Left cardiac atrium (tissue), 4 donors: ENCODE measurements at regions not wholly inside any gene's neighbourhood (a gene's known extent, or its start where the extent isn't known, plus 50 kb on each side); places are given as distances from the start of the nearest gene placed in this dataset.

ENCODE experiments used
- ATAC-seq, 2 donors: fragments of 200-7000 bp; cut with Tn5 transposase; one replicate each; pipeline ENCODE4 v1.9.1; 2020; ENCODE audit warnings: mild to moderate bottlenecking in 2 of 2, moderate library complexity in 2 of 2
- DNase-seq: peaks from one replicate; pipeline ENCODE4 v3.0.0-alpha.2; 2020
- intact Hi-C, 2 donors: fragments of 100-400 bp; cut with DNase I; formaldehyde crosslinking; loops; one replicate each; pipeline versions ENCODE4 v1.14.1 to v1.15.1; 2022 to 2023
- donor health status: DM: no; HTN: yes; CAD: no.
- donor health status: DM: no; HTN: yes; CAD: no; lungs with severe emphysema.
- donor health status: DM: yes; HTN: yes; CAD: no.
- donor health status: Dilated cardiomyopathy.

- ATAC-seq: no peak
- intact Hi-C loops: no loop called here
These were observed 219.8 kb upstream of the THRB start for GRCh38 chr3:24714436-24714835.

GRCh38 chr3:24715171-24715792, 220.6 kb upstream of the THRB start:
- intact Hi-C loops: no loop called here
- no peak for DNase-seq
- ATAC-seq: no peak

More at GRCh38 chr3:24714436-24714835, 219.8 kb upstream of the THRB start:
- DNase-seq: no peak

GRCh38 chr3:24722087-24722486, 227.4 kb upstream of the THRB start:
- ATAC-seq: no peak
- intact Hi-C loops: no loop called here
- no peak for DNase-seq

- intact Hi-C loops: no loop called here
- no peak for ATAC-seq
- no peak for DNase-seq
These were observed 231.0 kb upstream of the THRB start for GRCh38 chr3:24725514-24726255.

GRCh38 chr3:24726423-24726822, 231.8 kb upstream of the THRB start:
- DNase-seq (no peak), ATAC-seq (no peak)
- intact Hi-C loops: no loop called here

- DNase-seq: no peak
- ATAC-seq: no peak
- intact Hi-C loops: no loop called here
These were observed 235.5 kb upstream of the THRB start for GRCh38 chr3:24730173-24730572.

GRCh38 chr3:24734019-24734418, 239.4 kb upstream of the THRB start:
- DNase-seq (no peak), ATAC-seq (no peak)
- intact Hi-C loops: no loop called here

GRCh38 chr3:24736701-24737100, 242.1 kb upstream of the THRB start:
- DNase-seq (no peak), ATAC-seq (no peak)
- intact Hi-C loops: no loop called here

- intact Hi-C loops: no loop called here
- ATAC-seq (no peak), DNase-seq (no peak)
These were observed 245.7 kb upstream of the THRB start for GRCh38 chr3:24740326-24740725.

GRCh38 chr3:24741506-24741905, 246.9 kb upstream of the THRB start:
- intact Hi-C loops: no loop called here
- ATAC-seq (no peak), DNase-seq (no peak)

GRCh38 chr3:24748520-24748919, 253.9 kb upstream of the THRB start:
- DNase-seq: no peak
- intact Hi-C loops: no loop called here
- no peak for ATAC-seq

- DNase-seq (no peak), ATAC-seq (no peak)
- intact Hi-C loops: no loop called here
These were observed 256.4 kb upstream of the THRB start for GRCh38 chr3:24751020-24751419.

- DNase-seq (no peak), ATAC-seq (no peak)
- intact Hi-C loops: no loop called here
These were observed 261.6 kb upstream of the THRB start for GRCh38 chr3:24756101-24756888.

- ATAC-seq: no peak
- intact Hi-C loops: no loop called here
- no peak for DNase-seq
These were observed 268.7 kb upstream of the THRB start for GRCh38 chr3:24763393-24763792.

- intact Hi-C loops: no loop called here
- ATAC-seq (no peak), DNase-seq (no peak)
These were observed 269.7 kb upstream of the THRB start for GRCh38 chr3:24764236-24764915.

- intact Hi-C loops: no loop called here
- ATAC-seq (no peak), DNase-seq (no peak)
These were observed 270.7 kb upstream of the THRB start for GRCh38 chr3:24765399-24765798.

GRCh38 chr3:24769918-24770317, 275.3 kb upstream of the THRB start:
- no peak for ATAC-seq
- DNase-seq: no peak
- intact Hi-C loops: loop anchor here in 1 of 2 donors (5.0 to 10.0 kb wide), 3 partner anchors 255 to 827 kb away; partner anchors contain the start of gene RARB

GRCh38 chr3:24773798-24774197, 279.1 kb upstream of the THRB start:
- intact Hi-C loops: loop anchor here in 1 of 2 donors (5.0 to 10.0 kb wide), 3 partner anchors 251 to 824 kb away; partner anchors contain the start of gene RARB
- peak; percentile 48 for DNase-seq
- peak; percentile 74 to 82 for ATAC-seq

GRCh38 chr3:24780991-24781390, 286.3 kb upstream of the THRB start:
- DNase-seq: no peak
- intact Hi-C loops: no loop called here
- ATAC-seq: no peak

- no peak for DNase-seq
- ATAC-seq: no peak
- intact Hi-C loops: no loop called here
These were observed 286.8 kb upstream of the THRB start for GRCh38 chr3:24781454-24781853.
